ENCODE measurements at regions not wholly inside any gene's neighbourhood (a gene's known extent, or its start where the extent isn't known, plus 50 kb on each side); places are given as distances from the start of the nearest gene placed in this dataset.

DNA sequence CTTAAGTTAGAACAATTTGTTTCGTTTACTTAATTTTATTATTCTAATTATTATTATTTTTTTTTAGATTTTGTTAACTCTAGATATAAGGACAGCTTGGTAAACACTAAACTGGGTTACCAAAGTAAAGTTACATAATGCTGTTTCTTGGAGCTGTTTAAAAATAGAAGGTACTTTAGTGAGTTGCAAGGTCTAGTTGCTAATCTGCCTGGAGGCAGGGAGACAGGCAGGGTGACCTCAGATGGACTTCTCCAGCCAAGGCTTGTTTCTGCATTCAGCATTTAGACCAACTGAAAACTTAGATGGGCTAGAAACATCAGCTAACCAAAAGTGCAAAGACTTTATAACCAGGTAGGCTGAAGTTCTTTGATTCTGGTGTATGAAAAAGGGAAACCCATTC, 336.4 kb upstream of the GRM7 start (continued):
- no peak for TF ChIP-seq ZXDC (CRISPR knock-in tag; IDR thresholded peaks at IDR 0.05)
- TF ChIP-seq PHB2 (IDR thresholded peaks at IDR 0.05; ENCODE audit: partially characterized antibody) = no peak
- TF ChIP-seq ZNF703 (CRISPR knock-in tag; IDR thresholded peaks at IDR 0.05; ENCODE audit: borderline replicate concordance) = no peak
- no peak for TF ChIP-seq CEBPG (CRISPR knock-in tag; IDR thresholded peaks at IDR 0.05)
- TF ChIP-seq, protein P1, sequence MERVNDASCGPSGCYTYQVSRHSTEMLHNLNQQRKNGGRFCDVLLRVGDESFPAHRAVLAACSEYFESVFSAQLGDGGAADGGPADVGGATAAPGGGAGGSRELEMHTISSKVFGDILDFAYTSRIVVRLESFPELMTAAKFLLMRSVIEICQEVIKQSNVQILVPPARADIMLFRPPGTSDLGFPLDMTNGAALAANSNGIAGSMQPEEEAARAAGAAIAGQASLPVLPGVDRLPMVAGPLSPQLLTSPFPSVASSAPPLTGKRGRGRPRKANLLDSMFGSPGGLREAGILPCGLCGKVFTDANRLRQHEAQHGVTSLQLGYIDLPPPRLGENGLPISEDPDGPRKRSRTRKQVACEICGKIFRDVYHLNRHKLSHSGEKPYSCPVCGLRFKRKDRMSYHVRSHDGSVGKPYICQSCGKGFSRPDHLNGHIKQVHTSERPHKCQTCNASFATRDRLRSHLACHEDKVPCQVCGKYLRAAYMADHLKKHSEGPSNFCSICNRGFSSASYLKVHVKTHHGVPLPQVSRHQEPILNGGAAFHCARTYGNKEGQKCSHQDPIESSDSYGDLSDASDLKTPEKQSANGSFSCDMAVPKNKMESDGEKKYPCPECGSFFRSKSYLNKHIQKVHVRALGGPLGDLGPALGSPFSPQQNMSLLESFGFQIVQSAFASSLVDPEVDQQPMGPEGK (CRISPR knock-in tag; IDR thresholded peaks at IDR 0.05) = no peak
- no peak for TF ChIP-seq IKZF4 (CRISPR knock-in tag; IDR thresholded peaks at IDR 0.05; ENCODE audit: borderline replicate concordance, low read depth, not compliant biosample characterization)
- no peak for TF ChIP-seq ZNF292 (CRISPR knock-in tag; IDR thresholded peaks at IDR 0.05; ENCODE audit: borderline replicate concordance, low read depth)
- TF ChIP-seq HNRNPL (IDR thresholded peaks at IDR 0.05; ENCODE audit: low read depth, low read length) = no peak
- TF ChIP-seq ZNF598 (CRISPR knock-in tag; IDR thresholded peaks at IDR 0.05; ENCODE audit: borderline replicate concordance) = no peak
- no peak for TF ChIP-seq RFX1 (IDR thresholded peaks at IDR 0.05)
- TF ChIP-seq STAT5B (CRISPR knock-in tag; IDR thresholded peaks at IDR 0.05) = no peak
